Activated CD4-positive, CD25-positive, alpha-beta regulatory T cell treated with anti-CD3 and anti-CD28 coated beads, Interleukin-2, amount 50 U/mL, for 72 hours (primary cell): ENCODE measurements at regions not wholly inside any gene's neighbourhood (a gene's known extent, or its start where the extent isn't known, plus 50 kb on each side); places are given as distances from the start of the nearest gene placed in this dataset.

Experiments used
- DNase-seq: peaks from one replicate; pipeline ENCODE4 v3.0.0; 2021

DNA sequence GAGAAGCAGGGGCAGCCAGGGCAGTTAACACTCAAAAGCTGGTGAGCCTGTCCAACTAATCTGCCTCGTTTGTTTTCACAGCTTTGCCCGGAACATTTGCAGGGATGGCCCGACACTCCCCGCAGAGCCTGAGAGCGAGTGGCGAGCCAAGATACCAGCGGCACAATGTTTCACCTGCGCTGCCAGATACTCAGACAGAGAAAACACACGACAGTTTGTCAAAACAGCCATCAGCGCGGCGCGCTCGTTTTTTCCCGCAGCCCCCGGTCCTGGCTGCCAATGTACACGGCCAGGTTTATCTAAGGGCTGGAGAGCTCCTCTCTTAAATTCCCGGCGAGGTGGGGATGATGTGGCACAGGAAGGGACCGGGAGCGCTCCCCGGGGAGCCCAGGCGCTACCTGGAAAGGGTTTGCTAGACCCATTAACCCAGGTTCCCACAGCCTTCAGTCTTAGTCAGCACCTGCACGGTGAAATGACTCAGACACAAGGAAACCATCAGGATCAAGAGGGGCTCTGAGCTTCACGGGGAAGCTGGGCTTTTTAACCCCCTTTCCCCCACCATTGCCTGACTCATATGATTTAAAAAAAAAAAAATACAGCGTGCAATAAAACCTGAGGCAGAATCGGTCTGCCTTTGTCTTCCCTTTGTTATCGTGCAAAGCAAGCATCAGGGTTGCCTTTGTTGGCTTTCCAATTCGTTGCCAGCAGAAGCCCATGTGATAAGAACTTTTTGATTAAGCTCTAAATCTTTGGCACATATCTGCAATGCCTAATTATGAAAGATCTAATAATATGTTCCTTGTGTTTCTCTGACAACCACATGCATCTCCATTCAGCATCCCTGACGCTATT, 186.2 kb downstream of the EFNB2 start:
- no peak for DNase-seq

DNA sequence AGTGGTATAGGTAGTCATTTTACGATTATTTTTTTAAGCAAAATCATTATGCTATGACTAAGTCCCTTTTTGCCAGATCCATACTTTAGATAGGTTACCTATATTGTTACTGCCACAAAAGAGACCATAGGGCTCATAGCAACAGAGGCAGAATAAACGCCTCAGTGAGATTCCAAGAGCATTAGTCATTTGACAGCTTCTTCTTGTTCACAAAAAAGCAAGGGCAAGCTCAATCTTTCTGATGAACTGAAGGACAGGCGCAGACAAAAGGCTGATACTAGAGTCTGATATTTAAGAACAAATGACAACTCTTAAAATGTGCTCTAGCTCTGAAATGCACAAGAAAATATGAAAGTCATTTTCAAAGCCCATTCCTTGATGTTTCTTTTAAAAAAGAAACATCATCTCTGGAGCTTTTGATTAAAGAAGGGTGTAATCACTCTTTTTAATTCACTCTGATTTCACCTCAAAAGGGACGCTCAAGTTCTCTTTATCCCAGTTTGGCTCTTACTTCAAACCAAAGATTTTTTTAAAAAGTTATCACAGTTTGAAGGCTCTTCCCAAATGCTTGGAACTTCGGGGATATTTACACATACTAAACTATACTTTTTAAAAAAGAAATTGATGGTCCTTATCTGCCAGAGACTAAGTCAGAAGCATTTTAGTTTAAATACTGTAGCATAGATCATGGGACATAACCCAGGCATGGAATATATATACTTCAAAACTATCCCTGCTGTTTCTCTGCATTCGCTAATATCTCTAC, 187.2 kb downstream of the EFNB2 start:
- DNase-seq: no peak

DNA sequence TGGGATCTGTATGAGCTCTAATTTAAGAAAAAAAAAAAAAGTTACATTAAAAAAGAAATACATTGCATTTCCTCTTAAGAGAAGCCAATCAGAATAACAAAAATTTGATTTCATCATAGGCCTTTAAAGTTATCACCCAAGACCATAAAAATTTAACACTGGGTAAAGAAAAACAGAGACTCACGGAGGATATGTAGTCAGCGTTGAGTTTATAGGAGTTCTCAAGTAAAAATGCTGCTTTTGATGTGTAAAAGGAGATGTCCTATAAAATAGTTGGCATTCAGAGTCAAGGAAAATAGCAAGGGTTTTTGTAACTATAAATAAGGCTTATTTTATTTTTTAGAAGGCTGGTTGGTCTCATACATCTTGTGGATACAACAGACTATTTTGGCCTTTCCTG, 191.1 kb downstream of the EFNB2 start:
- DNase-seq: no peak

DNA sequence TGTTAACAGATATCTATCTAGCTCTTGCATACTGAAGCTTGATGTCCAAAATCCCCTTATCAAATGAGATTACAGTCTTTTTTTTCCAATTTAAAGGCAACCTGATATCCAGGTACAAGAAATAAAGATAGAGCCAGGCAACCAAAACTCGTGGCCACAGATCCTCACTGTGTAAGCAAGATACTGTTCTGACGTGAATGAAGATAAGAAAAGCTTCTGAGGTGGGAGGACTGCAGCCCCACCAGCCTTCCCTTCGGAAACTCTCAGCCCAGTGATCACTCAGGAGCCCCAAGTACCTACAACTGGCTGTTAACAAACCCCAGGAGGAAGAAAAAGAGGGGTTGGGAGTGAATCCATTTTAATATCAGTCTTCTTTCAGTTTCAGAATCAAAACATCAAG, 191.6 kb downstream of the EFNB2 start:
- no peak for DNase-seq

DNA sequence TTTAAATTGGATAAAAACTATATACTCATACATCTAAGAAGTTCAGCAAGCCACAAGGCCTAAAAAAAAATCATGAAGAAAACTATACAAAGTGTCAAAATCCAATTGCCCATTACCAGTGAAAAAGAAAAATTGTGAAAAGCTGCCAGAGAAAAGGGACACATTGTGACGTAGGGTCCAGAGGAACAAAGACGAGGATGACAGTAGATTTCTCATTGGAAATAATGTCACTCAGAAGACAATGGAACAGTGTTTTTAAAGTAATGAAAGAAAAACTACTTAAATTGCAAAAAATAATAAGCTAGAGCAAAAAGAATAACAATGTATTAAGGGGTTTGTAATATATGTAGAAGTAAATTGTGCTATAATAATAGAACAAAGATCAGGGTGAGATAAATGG, 195.2 kb downstream of the EFNB2 start:
- no peak for DNase-seq

DNA sequence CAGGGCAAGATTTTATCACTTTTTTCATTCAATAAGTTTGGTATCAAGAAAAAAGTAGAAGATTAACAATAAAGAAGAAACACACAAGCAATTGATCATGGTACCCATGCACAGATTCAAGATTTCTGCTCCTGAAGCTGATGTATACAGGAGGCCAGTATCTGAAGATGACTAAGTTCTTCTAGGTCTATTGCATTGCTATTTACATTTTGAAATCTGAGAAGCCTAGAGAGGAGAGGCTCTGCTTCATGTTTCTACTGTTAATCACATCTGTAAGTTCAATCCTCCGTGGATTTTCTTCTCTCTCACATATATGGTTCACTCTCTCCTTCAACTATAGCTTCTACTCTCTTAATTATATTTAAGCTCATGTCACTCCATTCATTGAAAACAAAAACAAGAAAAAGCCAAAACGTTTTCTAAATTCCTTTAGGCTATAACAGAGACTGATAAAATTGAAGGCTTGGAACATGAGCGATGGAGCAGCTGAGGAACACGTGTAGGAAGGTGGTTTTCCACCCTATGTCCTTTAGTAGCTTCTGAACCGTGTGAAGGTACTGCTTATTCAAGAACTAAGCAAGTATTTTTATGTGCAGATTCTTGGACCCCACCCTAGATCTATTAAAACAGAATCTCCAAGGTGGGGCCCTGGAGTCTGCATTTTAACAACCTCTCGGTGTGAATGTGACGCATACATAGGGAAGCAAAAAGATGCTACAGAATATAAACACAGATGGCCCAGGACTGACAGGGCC, 198.2 kb downstream of the EFNB2 start:
- DNase-seq: no peak

DNA sequence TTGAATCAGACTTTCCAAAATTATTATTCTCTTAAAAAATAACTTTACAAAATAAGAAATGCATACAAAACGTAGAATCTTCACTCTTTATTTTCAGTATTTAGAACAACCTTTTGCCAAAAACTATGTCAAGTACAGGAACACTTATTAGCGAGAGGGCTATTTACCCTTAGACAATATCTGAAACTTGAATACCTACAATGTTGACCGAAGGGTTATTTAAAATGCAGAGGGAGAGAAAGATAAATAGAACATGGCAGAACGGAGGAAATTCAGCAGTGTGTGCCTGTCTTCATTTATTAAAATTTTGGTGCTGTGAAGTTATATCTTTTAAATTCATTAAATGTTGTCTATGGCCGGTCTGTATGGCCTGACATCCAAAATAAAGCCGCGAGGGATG, 198.8 kb downstream of the EFNB2 start:
- no peak for DNase-seq

DNA sequence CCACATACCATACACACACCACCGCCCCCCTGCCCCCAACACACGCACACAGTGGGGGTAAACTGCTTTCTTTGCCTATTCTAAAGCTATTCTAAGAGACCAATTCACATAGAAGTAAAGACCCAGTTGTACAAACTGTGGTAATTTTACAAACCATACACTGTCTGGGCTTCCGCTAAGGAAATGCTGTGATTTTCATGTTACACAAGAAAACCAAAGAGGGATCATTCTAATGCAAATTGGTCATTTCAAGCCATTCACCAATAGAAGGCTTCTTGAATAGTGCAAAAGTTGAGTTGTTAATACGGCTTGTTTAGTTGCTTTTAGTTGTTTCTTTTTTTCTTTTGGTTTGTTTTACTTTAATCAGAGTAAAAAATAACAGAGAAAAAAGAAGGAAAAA, 202.8 kb downstream of the EFNB2 start:
- no peak for DNase-seq

DNA sequence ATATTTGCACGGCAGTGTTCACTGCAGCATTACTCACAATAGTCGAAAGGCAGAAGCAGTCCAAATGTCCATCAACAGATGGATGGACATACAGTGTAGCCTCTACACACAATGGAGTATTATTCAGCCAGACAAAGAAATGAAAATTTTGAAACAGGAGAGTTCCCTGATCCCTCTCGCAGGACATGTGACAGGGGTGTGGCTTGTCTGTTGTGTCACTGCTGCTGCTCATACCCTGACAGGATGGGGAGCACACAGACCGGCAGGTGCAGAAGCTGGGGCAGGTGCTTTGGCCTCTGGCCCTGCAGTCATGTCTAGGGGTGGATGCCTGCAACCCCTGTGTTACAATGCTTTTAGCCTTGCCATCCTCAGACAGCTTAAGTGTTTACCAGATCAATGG, 204.3 kb downstream of the EFNB2 start:
- no peak for DNase-seq

DNA sequence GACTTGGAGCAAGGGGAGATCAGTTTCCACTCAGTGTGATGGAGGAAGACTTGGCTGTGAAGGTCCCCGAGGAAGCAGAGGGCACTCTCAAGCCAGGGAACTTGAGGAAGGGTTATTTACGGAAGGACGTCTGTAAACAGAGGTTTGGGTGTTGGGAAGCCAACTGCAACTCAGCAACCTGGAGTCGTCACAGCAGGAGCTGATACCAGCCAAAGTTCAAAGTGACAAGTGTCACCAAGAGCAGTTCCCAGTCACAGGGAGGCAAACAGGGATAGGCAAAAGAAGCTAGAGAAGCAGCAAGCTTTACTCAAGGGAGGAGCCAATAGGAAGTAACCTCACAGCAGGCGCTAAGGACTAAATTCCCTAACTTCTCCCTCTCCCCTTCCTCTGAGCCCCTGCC, 205.5 kb downstream of the EFNB2 start:
- DNase-seq: no peak

DNA sequence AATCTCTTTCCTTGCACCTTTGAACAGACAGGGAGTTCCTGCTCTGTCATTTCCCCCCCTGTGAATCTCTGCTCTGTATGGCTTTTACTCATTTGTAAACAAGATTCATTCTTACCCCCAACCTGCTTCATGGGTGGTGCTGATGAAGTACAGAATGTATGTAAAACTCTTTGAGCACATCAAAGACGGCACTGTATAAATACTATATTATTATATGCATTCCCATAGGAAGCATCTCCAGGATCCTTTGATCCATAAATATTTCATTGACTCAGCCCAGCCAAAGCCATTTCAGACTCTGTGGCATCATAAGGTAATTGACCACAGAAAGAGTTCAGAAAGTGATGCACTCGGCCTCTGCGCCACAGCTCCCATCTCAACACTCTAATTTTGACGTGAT, 208.7 kb downstream of the EFNB2 start:
- no peak for DNase-seq

DNA sequence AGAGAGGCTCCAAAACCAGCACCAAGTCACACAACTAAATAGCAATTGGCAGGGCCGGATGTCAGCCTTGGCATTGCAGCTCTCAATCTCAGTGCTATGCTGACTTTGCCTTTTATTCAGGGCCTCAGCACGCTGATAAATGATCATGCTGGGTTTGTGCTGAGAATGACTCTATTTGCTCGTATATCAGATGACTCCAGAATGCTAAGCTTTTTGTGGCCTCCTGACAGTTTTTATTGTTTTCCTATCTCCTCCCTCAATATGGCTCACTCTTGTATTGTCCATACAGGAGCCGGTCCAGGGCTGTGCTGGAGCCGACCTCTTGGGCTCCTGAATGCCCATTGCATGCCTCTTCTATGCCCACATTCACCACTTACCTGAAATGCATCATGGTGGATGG, 211.0 kb downstream of the EFNB2 start:
- DNase-seq: no peak

DNA sequence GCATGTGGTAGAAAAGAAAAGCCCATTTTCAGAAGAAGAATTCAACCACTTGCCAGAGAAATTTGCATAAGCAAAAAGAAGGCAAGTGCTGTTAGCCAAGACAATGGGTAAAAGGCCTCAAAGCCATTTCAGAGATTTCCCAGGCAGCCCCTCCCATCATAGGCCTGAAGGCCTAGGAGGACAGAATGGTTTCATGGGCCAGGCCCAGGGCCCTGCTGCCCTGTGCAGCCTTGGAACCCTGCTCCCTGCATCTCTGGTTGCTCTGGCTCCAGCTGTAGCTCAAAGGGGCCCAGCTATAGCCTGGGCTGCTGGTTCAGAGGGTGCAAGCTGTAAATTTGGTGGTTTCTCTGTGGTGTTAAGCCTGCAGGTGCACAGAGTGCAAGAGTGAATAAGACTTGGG, 212.8 kb downstream of the EFNB2 start:
- DNase-seq: no peak

DNA sequence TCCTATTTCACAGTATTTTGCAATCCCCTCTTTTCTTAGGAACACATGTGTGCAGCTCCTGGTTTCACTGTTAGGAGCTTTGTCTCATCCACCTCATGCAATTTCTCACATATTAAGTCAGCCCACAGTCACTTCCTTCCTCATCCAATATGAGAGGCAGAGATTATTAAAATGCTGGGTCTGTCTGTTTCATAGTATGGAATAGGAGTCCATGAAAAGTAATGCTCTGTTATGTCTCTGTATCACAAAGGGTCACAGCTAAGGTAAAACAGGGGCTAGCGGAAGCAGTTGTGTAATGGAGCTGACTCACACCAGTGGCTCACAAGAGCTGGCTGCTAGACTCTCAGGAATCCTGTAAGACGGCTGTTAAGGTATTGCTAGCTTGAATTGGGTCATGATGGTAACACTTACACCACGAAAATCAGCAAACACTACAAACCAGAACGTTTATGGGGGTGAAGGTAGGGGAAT, 216.5 kb downstream of the EFNB2 start:
- no peak for DNase-seq

DNA sequence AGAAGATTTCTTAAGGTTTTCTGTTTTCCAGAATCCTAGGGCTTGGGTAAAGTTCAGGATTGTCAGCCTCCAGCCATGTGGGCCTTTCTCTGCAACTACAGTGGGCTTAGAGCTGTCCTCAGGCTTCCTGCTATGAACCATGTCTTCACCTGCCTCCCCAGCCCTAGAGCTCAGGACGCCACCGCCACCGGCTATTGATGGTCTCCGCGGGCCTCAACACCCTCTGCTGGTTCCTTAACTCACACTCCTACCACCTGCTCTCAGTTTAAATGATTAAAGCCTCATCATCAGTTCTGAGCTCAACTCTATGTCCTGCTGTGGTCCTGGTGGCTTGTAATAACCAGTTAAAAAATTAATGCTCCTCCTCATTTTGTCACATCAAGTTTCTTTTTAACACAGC, 221.0 kb downstream of the EFNB2 start:
- no peak for DNase-seq

DNA sequence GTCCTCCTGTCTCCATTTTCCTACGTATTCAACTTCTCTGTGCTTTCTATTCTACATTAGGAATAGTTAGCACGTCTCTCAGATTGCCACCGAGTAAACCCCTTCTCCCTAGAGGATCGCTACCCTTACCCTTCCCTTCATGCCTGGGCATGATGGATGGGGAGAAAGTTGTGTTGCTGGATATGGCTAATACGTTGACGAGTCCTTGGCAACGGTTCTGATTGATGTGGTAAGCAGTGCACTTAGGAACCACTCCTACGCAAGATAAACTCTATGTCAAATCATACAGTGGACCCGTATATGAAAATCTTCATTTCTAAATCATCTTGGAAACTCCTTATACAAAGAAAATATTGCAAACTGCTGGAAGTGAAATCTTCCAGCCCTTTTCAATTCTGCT, 224.5 kb downstream of the EFNB2 start:
- DNase-seq: no peak

DNA sequence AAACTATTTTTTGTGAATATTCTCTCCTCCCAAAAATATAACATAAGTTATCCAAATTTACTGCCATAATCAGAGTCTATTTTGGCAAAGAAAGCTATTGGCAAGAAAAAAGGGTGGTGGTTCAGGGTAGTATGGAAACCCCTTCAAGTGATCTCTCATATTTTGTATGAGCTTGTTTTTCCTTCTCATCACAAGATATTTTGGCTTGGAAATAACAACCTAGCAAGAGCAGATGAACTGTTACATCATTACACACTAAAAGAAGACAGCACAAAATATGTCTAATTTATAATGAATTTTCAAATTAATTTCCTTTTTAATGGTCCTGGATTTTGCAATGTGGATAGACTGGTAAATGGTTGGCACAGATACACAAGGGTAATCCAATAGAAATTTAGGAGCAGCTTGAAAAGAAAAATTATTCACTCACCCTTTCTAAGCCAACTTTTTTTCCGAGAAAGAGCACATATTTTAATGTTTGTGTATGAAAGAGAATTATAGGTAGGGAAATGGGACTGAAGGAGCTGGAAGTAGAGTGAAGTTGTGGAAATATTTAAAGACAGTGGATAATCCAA, 225.1 kb downstream of the EFNB2 start:
- DNase-seq: no peak

DNA sequence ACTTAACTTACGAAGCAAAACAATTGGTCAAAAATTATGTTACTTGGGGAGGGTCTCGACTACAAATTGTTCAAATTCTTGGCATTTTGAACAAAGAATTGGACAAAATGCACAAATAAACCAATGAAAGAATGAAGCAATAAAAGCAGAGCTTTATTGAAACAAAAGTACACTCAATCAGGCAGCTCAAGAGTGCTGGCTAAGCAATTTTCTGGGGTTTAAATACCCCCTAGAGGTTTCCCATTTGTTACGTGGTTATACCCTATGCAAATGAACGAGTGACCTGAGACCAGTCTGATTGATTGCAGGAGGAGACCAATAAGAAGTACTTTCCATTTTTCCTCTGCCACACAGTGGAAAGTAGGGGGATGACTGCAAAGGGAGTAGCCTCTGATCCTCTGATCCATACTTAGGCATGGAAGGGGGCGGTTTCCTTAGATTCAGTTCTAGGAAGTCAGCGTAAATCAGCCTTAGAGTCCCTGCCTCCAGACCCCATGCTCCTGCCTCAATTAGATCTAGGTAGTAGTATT, 228.6 kb downstream of the EFNB2 start:
- DNase-seq: no peak

DNA sequence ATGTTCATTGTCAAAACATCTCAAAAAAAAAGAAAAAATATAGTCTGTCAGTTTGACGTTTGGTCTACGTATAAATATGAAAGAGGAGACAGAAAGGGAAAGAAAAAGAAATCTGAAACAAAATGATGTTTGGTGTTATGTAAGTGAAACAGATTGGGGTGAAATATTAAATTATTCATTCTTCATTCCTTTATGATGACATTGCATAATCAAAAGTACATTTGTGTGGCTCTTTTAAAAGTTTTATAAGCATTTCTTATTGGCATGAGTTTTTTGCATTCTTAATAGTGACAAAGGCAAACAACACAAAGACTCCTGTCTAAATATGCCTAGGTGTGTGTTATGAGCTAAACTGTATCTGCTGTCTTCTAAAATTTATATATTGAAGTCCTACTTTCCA, 232.6 kb downstream of the EFNB2 start:
- no peak for DNase-seq

DNA sequence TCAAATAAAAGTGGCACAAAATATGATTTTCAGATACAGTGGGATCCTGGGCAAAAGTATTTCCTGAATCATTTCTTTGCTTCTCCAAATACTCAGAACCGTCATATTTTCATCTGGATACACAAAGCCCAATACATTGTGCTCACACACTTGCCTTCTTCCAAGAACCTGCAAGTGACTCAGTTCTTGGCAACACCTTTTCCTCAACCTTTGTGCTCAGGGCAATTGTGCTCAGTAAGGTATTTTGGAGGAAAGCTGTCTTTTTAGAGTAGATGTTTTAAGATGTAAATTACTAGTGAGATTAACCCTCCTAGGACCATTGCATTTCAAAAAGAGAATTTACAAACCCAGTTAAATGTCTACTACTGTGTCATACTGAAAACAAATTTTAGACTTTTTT, 233.5 kb downstream of the EFNB2 start:
- DNase-seq: no peak

DNA sequence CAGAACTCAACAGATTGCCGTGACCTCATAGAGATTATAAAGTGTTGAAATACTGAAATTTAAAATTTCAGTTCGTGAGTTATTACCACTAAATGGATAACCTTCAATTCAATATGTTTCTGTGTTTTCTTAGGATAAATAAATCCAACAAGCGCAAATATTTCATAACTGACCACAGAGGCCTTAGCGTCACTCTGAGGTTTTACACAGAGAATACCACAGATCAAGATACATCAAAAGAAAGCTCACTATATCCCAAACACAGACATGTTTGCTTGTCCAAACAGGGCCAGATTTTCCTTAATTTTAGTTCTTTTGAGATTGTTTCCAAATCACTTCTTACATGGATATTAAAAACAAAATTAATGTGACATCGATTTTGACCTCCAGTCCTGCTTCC, 235.8 kb downstream of the EFNB2 start:
- DNase-seq: no peak

DNA sequence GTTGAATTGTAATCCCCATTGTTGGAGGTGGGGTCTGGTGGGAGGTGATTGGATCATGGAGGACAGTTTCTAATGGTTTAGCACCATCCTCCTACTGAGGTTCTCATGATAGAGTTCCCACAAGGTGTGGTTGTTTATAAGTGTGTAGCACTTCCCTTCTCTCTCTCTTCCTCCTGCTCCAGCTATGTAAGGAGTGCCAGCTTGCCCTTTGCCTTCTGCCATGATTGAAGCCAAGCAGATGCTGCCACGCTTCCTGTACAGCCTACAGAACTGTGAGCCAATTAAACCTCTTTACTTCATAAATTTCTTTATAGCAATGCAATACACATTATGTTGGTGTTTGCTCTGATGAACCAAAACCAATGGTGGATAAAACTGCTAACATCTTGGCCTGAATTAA, 238.2 kb downstream of the EFNB2 start:
- no peak for DNase-seq

DNA sequence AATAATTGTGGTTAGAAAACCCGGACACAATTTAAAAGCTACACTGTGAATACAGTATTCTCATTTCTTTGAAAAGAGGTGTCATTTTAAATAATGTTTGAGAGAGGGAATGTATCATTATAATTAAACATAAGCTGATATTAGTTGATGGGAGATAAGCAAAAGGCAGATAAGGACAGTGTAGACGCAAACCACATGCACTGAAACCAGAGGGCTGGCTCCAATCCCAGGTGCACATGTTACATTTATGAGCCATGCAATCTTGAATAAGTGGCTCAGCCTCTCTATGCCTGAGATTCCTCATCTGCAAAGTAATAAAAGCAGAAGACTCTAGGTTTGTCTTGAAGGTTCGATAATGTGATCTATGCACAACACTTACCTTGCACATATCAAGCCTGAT, 238.7 kb downstream of the EFNB2 start:
- no peak for DNase-seq
